SKM-1 (cell line): ENCODE measurements at regions not wholly inside any gene's neighbourhood (a gene's known extent, or its start where the extent isn't known, plus 50 kb on each side); places are given as distances from the start of the nearest gene placed in this dataset.

Source experiments
- DNase-seq: peaks from one replicate; lab custom pipeline; 2025; ENCODE audit not compliant: unreplicated experiment; lab: John Stamatoyannopoulos, UW

GRCh38 chr5:56558131-56558745, 257.1 kb upstream of the MAP3K1 start:
- no peak for DNase-seq

- DNase-seq: no peak
Observed at GRCh38 chr5:56557198-56557597, 258.2 kb upstream of the MAP3K1 start.

- DNase-seq: no peak
Observed at GRCh38 chr5:56552612-56553268, 262.6 kb upstream of the MAP3K1 start.

GRCh38 chr5:56550227-56550626, 265.1 kb upstream of the MAP3K1 start:
- DNase-seq: no peak

- no peak for DNase-seq
Observed at GRCh38 chr5:56549096-56549886, 266.1 kb upstream of the MAP3K1 start.

- DNase-seq: peak; percentile 55
Observed at GRCh38 chr5:56545016-56545415, 270.3 kb upstream of the MAP3K1 start.

GRCh38 chr5:56543441-56544388, 271.6 kb upstream of the MAP3K1 start:
- DNase-seq: no peak

- no peak for DNase-seq
Observed at GRCh38 chr5:56540266-56540665, 275.1 kb upstream of the MAP3K1 start.

GRCh38 chr5:56538580-56538979, 276.8 kb upstream of the MAP3K1 start:
- DNase-seq: no peak

- DNase-seq: no peak
Observed at GRCh38 chr5:56535347-56535746, 280.0 kb upstream of the MAP3K1 start.

GRCh38 chr5:56534102-56534829, 281.1 kb upstream of the MAP3K1 start:
- no peak for DNase-seq

- DNase-seq: no peak
Observed at GRCh38 chr5:56532466-56532865, 282.9 kb upstream of the MAP3K1 start.

- no peak for DNase-seq
Observed at GRCh38 chr5:56530626-56531138, 284.7 kb upstream of the MAP3K1 start.

GRCh38 chr5:56529666-56530430, 285.5 kb upstream of the MAP3K1 start:
- DNase-seq: peak; percentile 42

- no peak for DNase-seq
Observed at GRCh38 chr5:56527174-56527573, 288.2 kb upstream of the MAP3K1 start.

GRCh38 chr5:56525113-56525512, 290.2 kb upstream of the MAP3K1 start:
- no peak for DNase-seq

- DNase-seq: no peak
Observed at GRCh38 chr5:56523790-56524575, 290.9 kb upstream of the ANKRD55 start.

GRCh38 chr5:56522960-56523359, 289.8 kb upstream of the ANKRD55 start:
- DNase-seq: no peak

- DNase-seq: no peak
Observed at GRCh38 chr5:56522169-56522568, 289.0 kb upstream of the ANKRD55 start.
